GM23338 (cell line): ENCODE measurements at regions not wholly inside any gene's neighbourhood (a gene's known extent, or its start where the extent isn't known, plus 50 kb on each side); places are given as distances from the start of the nearest gene placed in this dataset.
A peak's percentile ranks its signal among the peaks of the same experiment; 100 is the strongest.

ENCODE experiments used
- ATAC-seq: fragments of 200-7000 bp; cut with Tn5 transposase; 3 replicates; pipeline ENCODE4 v1.9.1; 2020
- DNase-seq: peaks from one replicate; pipeline ENCODE4 v3.0.0-alpha.2; 2015; ENCODE audit warnings: low spot score
- H2AFZ ChIP-seq: fragments of 200-600 bp; sonication (generic); 2 replicates; pipeline ENCODE4 v1.8.0; 2016; ENCODE audit warnings: antibody characterized with exemption, mild to moderate bottlenecking, moderate library complexity
- H3F3A ChIP-seq: fragments of 200-600 bp; sonication (generic); replicated peaks from 2 replicates; pipeline ENCODE4 v1.8.0; 2017; ENCODE audit warnings: antibody characterized with exemption, mixed run types, low read depth
- H3K27ac ChIP-seq: fragments of 200-600 bp; sonication (generic); 2 replicates; pipeline ENCODE4 v1.6.1; 2016; ENCODE audit warnings: low read depth
- H3K27me3 ChIP-seq: fragments of 200-600 bp; sonication (generic); 2 replicates; pipeline ENCODE4 v1.8.0; 2016; ENCODE audit warnings: mild to moderate bottlenecking, mixed run types, moderate library complexity; ENCODE audit not compliant: insufficient read depth
- H3K36me3 ChIP-seq: fragments of 200-600 bp; sonication (generic); 2 replicates; pipeline ENCODE4 v1.8.0; 2016; ENCODE audit warnings: mild to moderate bottlenecking; ENCODE audit not compliant: insufficient read depth
- H3K4me1 ChIP-seq: fragments of 200-600 bp; sonication (generic); 2 replicates; pipeline ENCODE4 v1.8.0; 2016; ENCODE audit warnings: mild to moderate bottlenecking, moderate library complexity; ENCODE audit not compliant: insufficient read depth
- H3K4me2 ChIP-seq: fragments of 200-600 bp; sonication (generic); 2 replicates; pipeline ENCODE4 v1.7.1; 2017; ENCODE audit warnings: mixed run types
- H3K4me3 ChIP-seq: fragments of 200-600 bp; sonication (generic); 2 replicates; pipeline ENCODE4 v1.6.1; 2016; ENCODE audit warnings: mixed run types
- H3K79me2 ChIP-seq: fragments of 200-600 bp; sonication (generic); replicated peaks from 2 replicates; pipeline ENCODE4 v1.8.0; 2017; ENCODE audit warnings: mild to moderate bottlenecking; ENCODE audit not compliant: insufficient read depth
- H3K9me2 ChIP-seq: fragments of 200-600 bp; sonication (generic); 2 replicates; pipeline ENCODE4 v1.8.0; 2017; ENCODE audit not compliant: insufficient read depth
- H4K20me1 ChIP-seq: fragments of 200-600 bp; sonication (generic); replicated peaks from 2 replicates; pipeline ENCODE4 v1.8.0; 2017; ENCODE audit warnings: mild to moderate bottlenecking; ENCODE audit not compliant: insufficient read depth
- H3K27ac Mint-ChIP-seq: 2 replicates; pipeline ENCODE4 v1.8.0; 2020; ENCODE audit warnings: inconsistent platforms, mild to moderate bottlenecking, moderate library complexity, mixed read lengths
- H3K27me3 Mint-ChIP-seq: 3 replicates; pipeline ENCODE4 v1.8.0; 2022; ENCODE audit warnings: low read depth, mild to moderate bottlenecking, moderate library complexity, mixed read lengths, inconsistent platforms; ENCODE audit not compliant: insufficient read depth, poor library complexity
- H3K36me3 Mint-ChIP-seq: 3 replicates; pipeline ENCODE4 v1.8.0; 2021; ENCODE audit warnings: low read depth, mild to moderate bottlenecking, inconsistent platforms, moderate library complexity, mixed read lengths
- H3K4me1 Mint-ChIP-seq: 3 replicates; pipeline ENCODE4 v1.8.0; 2020; ENCODE audit warnings: mild to moderate bottlenecking, inconsistent platforms, mixed read lengths
- H3K4me3 Mint-ChIP-seq: 3 replicates; pipeline ENCODE4 v1.8.0; 2021; ENCODE audit warnings: moderate library complexity, mild to moderate bottlenecking, inconsistent platforms, mixed read lengths
- H3K9me3 Mint-ChIP-seq: 3 replicates; pipeline ENCODE4 v1.8.0; 2020; ENCODE audit warnings: moderate library complexity, mild to moderate bottlenecking, inconsistent platforms, mixed read lengths
- ETS1 ChIP-seq: IDR thresholded peaks from 2 replicates; pipeline ENCODE4 v1.6.1; 2016; ENCODE audit warnings: antibody characterized with exemption
- EZH2 ChIP-seq: fragments of 200-600 bp; sonication (generic); IDR thresholded peaks from one replicate; pipeline ENCODE4 v1.8.0; 2017; ENCODE audit warnings: antibody characterized with exemption, mild to moderate bottlenecking, low read depth; ENCODE audit not compliant: unreplicated experiment
- EZH2phosphoT487 ChIP-seq: fragments of 200-600 bp; sonication (generic); IDR thresholded peaks from one replicate; pipeline ENCODE4 v1.8.1; 2018; ENCODE audit warnings: antibody characterized with exemption; ENCODE audit not compliant: unreplicated experiment
- JUNB ChIP-seq: IDR thresholded peaks from one replicate; pipeline ENCODE4 v1.6.1; 2016; ENCODE audit warnings: antibody characterized with exemption; ENCODE audit not compliant: unreplicated experiment
- NANOG ChIP-seq: IDR thresholded peaks from 2 replicates; pipeline ENCODE4 v1.6.1; 2016; ENCODE audit warnings: antibody characterized with exemption, borderline replicate concordance
- POLR2AphosphoS5 ChIP-seq: IDR thresholded peaks from 2 replicates; pipeline ENCODE4 v1.6.1; 2016; ENCODE audit warnings: antibody characterized with exemption, low read depth
- REST ChIP-seq: IDR thresholded peaks from one replicate; pipeline ENCODE4 v1.6.1; 2018; ENCODE audit warnings: antibody characterized with exemption; ENCODE audit not compliant: unreplicated experiment
- ZNF114 ChIP-seq: fragments of 250-450 bp; sonication (Bioruptor Pico); IDR thresholded peaks from 2 replicates; pipeline ENCODE4 v1.5.0; 2020; ENCODE audit warnings: mild to moderate bottlenecking, moderate library complexity
- TF ChIP-seq, protein P1 (sequence below), 2 experiments: fragments of 200-600 bp in 1 of 2; sonication (generic) in 1 of 2; conservative IDR thresholded peaks; 2 replicates each; pipeline versions ENCODE4 v1.5.1 to v1.6.1; 2016 to 2017; ENCODE audit warnings: antibody characterized with exemption in 2 of 2, low read depth in 2 of 2, mild to moderate bottlenecking in 2 of 2, moderate library complexity in 1 of 2

GRCh38 chr14:64644629-64645028 is 59.6 kb upstream of the PLEKHG3 start (continued):
- TF ChIP-seq EZH2 = no peak
- no peak for TF ChIP-seq REST
- no peak for TF ChIP-seq ZNF114 (CRISPR knock-in tag)
- no peak for TF ChIP-seq POLR2AphosphoS5
- TF ChIP-seq ETS1 = no peak
- no peak for TF ChIP-seq JUNB
- TF ChIP-seq EZH2phosphoT487 = no peak
- TF ChIP-seq NANOG = no peak
- TF ChIP-seq, protein P1, sequence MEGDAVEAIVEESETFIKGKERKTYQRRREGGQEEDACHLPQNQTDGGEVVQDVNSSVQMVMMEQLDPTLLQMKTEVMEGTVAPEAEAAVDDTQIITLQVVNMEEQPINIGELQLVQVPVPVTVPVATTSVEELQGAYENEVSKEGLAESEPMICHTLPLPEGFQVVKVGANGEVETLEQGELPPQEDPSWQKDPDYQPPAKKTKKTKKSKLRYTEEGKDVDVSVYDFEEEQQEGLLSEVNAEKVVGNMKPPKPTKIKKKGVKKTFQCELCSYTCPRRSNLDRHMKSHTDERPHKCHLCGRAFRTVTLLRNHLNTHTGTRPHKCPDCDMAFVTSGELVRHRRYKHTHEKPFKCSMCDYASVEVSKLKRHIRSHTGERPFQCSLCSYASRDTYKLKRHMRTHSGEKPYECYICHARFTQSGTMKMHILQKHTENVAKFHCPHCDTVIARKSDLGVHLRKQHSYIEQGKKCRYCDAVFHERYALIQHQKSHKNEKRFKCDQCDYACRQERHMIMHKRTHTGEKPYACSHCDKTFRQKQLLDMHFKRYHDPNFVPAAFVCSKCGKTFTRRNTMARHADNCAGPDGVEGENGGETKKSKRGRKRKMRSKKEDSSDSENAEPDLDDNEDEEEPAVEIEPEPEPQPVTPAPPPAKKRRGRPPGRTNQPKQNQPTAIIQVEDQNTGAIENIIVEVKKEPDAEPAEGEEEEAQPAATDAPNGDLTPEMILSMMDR (conservative IDR thresholded peaks at IDR 0.05; ENCODE audit: low read depth in 2 of 2) = no peak

GRCh38 chr14:64645220-64645892 is 58.9 kb upstream of the PLEKHG3 start:
- peaks cover 14% of the 10 kb centered on the region for H3K9me3 Mint-ChIP-seq
- H3K9me2 ChIP-seq = 0 out of 2 replicates have a peak, but pooled peaks cover 8% of the 10 kb centered on the region
- ATAC-seq (peak; percentile 91), DNase-seq (peak; percentile 97)
- H3K4me1 ChIP-seq = peaks cover 12% of the 10 kb centered on the region
- H3K79me2 ChIP-seq = no peaks in the 10 kb centered on the region
- peak overlapping the region; percentile 95 for H3K27ac Mint-ChIP-seq
- no peak overlapping the region for H3K4me3 ChIP-seq
- peaks cover 40% of the 10 kb centered on the region for H3K4me1 Mint-ChIP-seq
- peak overlapping the region; percentile 39; the same call in 1 of the 2 replicates for H3K4me2 ChIP-seq
- H2AFZ ChIP-seq = no peak overlapping the region
- H3K27me3 ChIP-seq = no peaks in the 10 kb centered on the region
- peak overlapping the region; percentile 98 for H3K27ac ChIP-seq
- peak overlapping the region; percentile 51; the same call in 1 of the 3 replicates for H3K4me3 Mint-ChIP-seq
- peaks cover 11% of the 10 kb centered on the region for H3K36me3 Mint-ChIP-seq
- no peaks in the 10 kb centered on the region for H3K36me3 ChIP-seq
- no peaks in the 10 kb centered on the region for H4K20me1 ChIP-seq
- 0 out of 2 replicates have a peak, but pooled peaks cover 10% of the 10 kb centered on the region for H3F3A ChIP-seq
- peaks cover 16% of the 10 kb centered on the region for H3K27me3 Mint-ChIP-seq
- TF ChIP-seq EZH2phosphoT487 (no peak), JUNB (no peak), POLR2AphosphoS5 (0 out of 2 replicates have a peak, but pooled peaks have one; percentile 17)
- TF ChIP-seq, protein P1 (conservative IDR thresholded peaks at IDR 0.05; ENCODE audit: low read depth in 2 of 2) = no peak
